ENCODE measurements at regions not wholly inside any gene's neighbourhood (a gene's known extent, or its start where the extent isn't known, plus 50 kb on each side); places are given as distances from the start of the nearest gene placed in this dataset.
"Not testable (repeated sequence)": the region's sequence is repeated elsewhere in the genome, so short reads cannot be mapped to it uniquely, and the experiment has no call there.

GRCh38 chr5:58314356-58315210, 145.3 kb downstream of the PLK2 start:
- H2BK5ac ChIP-seq (ENCODE audit: low read length), result no peak overlapping the region
- no peak overlapping the region for H2BK120ac ChIP-seq (ENCODE audit: low read depth, low read length)
- no peak overlapping the region for H3K18ac ChIP-seq (ENCODE audit: low read length)

GRCh38 chr5:58312299-58312698, 147.6 kb downstream of the PLK2 start:
- Histone ChIP-seq H3K56ac (ENCODE audit: low read length) (no peak overlapping the region), H3K4me1 (ENCODE audit: control insufficient read depth, low read depth, low read length) (no peaks in the 10 kb centered on the region), H3K9ac (ENCODE audit: low read length) (no peak overlapping the region), H3K79me2 (ENCODE audit: control insufficient read depth, insufficient read depth, low read length) (no peaks in the 10 kb centered on the region), H3K4me2 (ENCODE audit: low read length) (no peak overlapping the region), H3K79me1 (ENCODE audit: low read length) (no peaks in the 10 kb centered on the region), H2AK5ac (ENCODE audit: low read length) (no peak overlapping the region), H4K5ac (ENCODE audit: low read length) (no peak overlapping the region), H3K36me3 (ENCODE audit: control insufficient read depth, insufficient read depth, low read length) (no peaks in the 10 kb centered on the region), H3K27ac (ENCODE audit: low read depth, low read length) (no peak overlapping the region), H3K4me3 (ENCODE audit: low read length) (no peak overlapping the region), H2BK5ac (ENCODE audit: low read length) (no peak overlapping the region), H2BK120ac (ENCODE audit: low read depth, low read length) (no peak overlapping the region), H3K27me3 (ENCODE audit: insufficient read depth, low read length, poor library complexity) (no peaks in the 10 kb centered on the region), H4K8ac (ENCODE audit: low read depth, low read length) (no peak overlapping the region), H2BK15ac (replicated peaks; ENCODE audit: low read depth) (no peak overlapping the region), H3K18ac (ENCODE audit: low read length) (no peak overlapping the region), H3K23ac (ENCODE audit: low read length) (no peak overlapping the region), H3K4ac (ENCODE audit: low read depth, low read length) (no peak overlapping the region)
- WGBS (ENCODE audit: extremely low coverage, insufficient coverage, low lambda C conversion rate), result no CpG with 5 or more reads among the region's 5 CpGs
- no peak for DNase-seq

More at GRCh38 chr5:58314356-58315210, 145.3 kb downstream of the PLK2 start:
- DNase-seq, result no peak
- no peak overlapping the region for H3K56ac ChIP-seq (ENCODE audit: low read length)
- H3K27ac ChIP-seq (ENCODE audit: low read depth, low read length), result no peak overlapping the region
- no peak overlapping the region for H3K4me3 ChIP-seq (ENCODE audit: low read length)
- H2AK5ac ChIP-seq (ENCODE audit: low read length), result no peak overlapping the region
- WGBS (ENCODE audit: extremely low coverage, insufficient coverage, low lambda C conversion rate), result no CpG with 5 or more reads among the region's 4 CpGs
- H4K8ac ChIP-seq (ENCODE audit: low read depth, low read length), result no peak overlapping the region
- H3K4me1 ChIP-seq (ENCODE audit: control insufficient read depth, low read depth, low read length), result no peaks in the 10 kb centered on the region
- no peaks in the 10 kb centered on the region for H3K27me3 ChIP-seq (ENCODE audit: insufficient read depth, low read length, poor library complexity)
- no peak overlapping the region for H2BK15ac ChIP-seq (replicated peaks; ENCODE audit: low read depth)
- H3K9ac ChIP-seq (ENCODE audit: low read length), result no peak overlapping the region
- H3K23ac ChIP-seq (ENCODE audit: low read length), result no peak overlapping the region
- no peaks in the 10 kb centered on the region for H3K36me3 ChIP-seq (ENCODE audit: control insufficient read depth, insufficient read depth, low read length)
- H3K79me1 ChIP-seq (ENCODE audit: low read length), result no peaks in the 10 kb centered on the region
- H3K4ac ChIP-seq (ENCODE audit: low read depth, low read length), result no peak overlapping the region
- no peak overlapping the region for H3K4me2 ChIP-seq (ENCODE audit: low read length)
- H4K5ac ChIP-seq (ENCODE audit: low read length), result no peak overlapping the region
- no peaks in the 10 kb centered on the region for H3K79me2 ChIP-seq (ENCODE audit: control insufficient read depth, insufficient read depth, low read length)

- no peak overlapping the region for H2BK5ac ChIP-seq (ENCODE audit: low read length)
- H3K36me3 ChIP-seq (ENCODE audit: control insufficient read depth, insufficient read depth, low read length), result no peaks in the 10 kb centered on the region
- H3K4me2 ChIP-seq (ENCODE audit: low read length), result no peak overlapping the region
Observed at GRCh38 chr5:58311526-58311925, 148.4 kb downstream of the PLK2 start.

GRCh38 chr5:58308384-58308783, 151.5 kb downstream of the PLK2 start:
- H3K23ac ChIP-seq (ENCODE audit: low read length); DNase-seq; H4K8ac ChIP-seq (ENCODE audit: low read depth, low read length); H2BK120ac ChIP-seq (ENCODE audit: low read depth, low read length); H3K4ac ChIP-seq (ENCODE audit: low read depth, low read length); H3K56ac ChIP-seq (ENCODE audit: low read length); H3K27ac ChIP-seq (ENCODE audit: low read depth, low read length); H3K9ac ChIP-seq (ENCODE audit: low read length); H3K4me1 ChIP-seq (ENCODE audit: control insufficient read depth, low read depth, low read length); H3K79me1 ChIP-seq (ENCODE audit: low read length); H3K4me3 ChIP-seq (ENCODE audit: low read length); H3K36me3 ChIP-seq (ENCODE audit: control insufficient read depth, insufficient read depth, low read length); H3K79me2 ChIP-seq (ENCODE audit: control insufficient read depth, insufficient read depth, low read length); H3K4me2 ChIP-seq (ENCODE audit: low read length); H3K27me3 ChIP-seq (ENCODE audit: insufficient read depth, low read length, poor library complexity); H4K5ac ChIP-seq (ENCODE audit: low read length); H2BK5ac ChIP-seq (ENCODE audit: low read length); H2AK5ac ChIP-seq (ENCODE audit: low read length); H2BK15ac ChIP-seq (replicated peaks; ENCODE audit: low read depth); H3K18ac ChIP-seq (ENCODE audit: low read length): not testable (repeated sequence)
- no CpG with 5 or more reads among the region's 2 CpGs for WGBS (ENCODE audit: extremely low coverage, insufficient coverage, low lambda C conversion rate)

More at GRCh38 chr5:58311526-58311925, 148.4 kb downstream of the PLK2 start:
- no peak overlapping the region for H3K9ac ChIP-seq (ENCODE audit: low read length)
- no peak overlapping the region for H3K23ac ChIP-seq (ENCODE audit: low read length)
- H4K5ac ChIP-seq (ENCODE audit: low read length), result no peak overlapping the region
- no peak overlapping the region for H2BK120ac ChIP-seq (ENCODE audit: low read depth, low read length)
- H3K4me1 ChIP-seq (ENCODE audit: control insufficient read depth, low read depth, low read length), result no peaks in the 10 kb centered on the region
- no CpG with 5 or more reads among the region's 3 CpGs for WGBS (ENCODE audit: extremely low coverage, insufficient coverage, low lambda C conversion rate)
- H3K27me3 ChIP-seq (ENCODE audit: insufficient read depth, low read length, poor library complexity), result no peaks in the 10 kb centered on the region
- no peak for DNase-seq
- no peak overlapping the region for H2AK5ac ChIP-seq (ENCODE audit: low read length)
- H3K79me2 ChIP-seq (ENCODE audit: control insufficient read depth, insufficient read depth, low read length), result no peaks in the 10 kb centered on the region
- H3K56ac ChIP-seq (ENCODE audit: low read length), result no peak overlapping the region
- H3K4ac ChIP-seq (ENCODE audit: low read depth, low read length), result no peak overlapping the region
- no peak overlapping the region for H3K18ac ChIP-seq (ENCODE audit: low read length)
- no peak overlapping the region for H3K4me3 ChIP-seq (ENCODE audit: low read length)
- no peak overlapping the region for H4K8ac ChIP-seq (ENCODE audit: low read depth, low read length)
- no peaks in the 10 kb centered on the region for H3K79me1 ChIP-seq (ENCODE audit: low read length)
- no peak overlapping the region for H2BK15ac ChIP-seq (replicated peaks; ENCODE audit: low read depth)
- H3K27ac ChIP-seq (ENCODE audit: low read depth, low read length), result no peak overlapping the region

- no CpG with 5 or more reads among the region's 2 CpGs for WGBS (ENCODE audit: extremely low coverage, insufficient coverage, low lambda C conversion rate)
- no peak overlapping the region for H4K5ac ChIP-seq (ENCODE audit: low read length)
Observed at GRCh38 chr5:58300346-58300895, 159.5 kb downstream of the PLK2 start.

More at GRCh38 chr5:58300346-58300895, 159.5 kb downstream of the PLK2 start:
- H3K27me3 ChIP-seq (ENCODE audit: insufficient read depth, low read length, poor library complexity), result no peaks in the 10 kb centered on the region
- H3K56ac ChIP-seq (ENCODE audit: low read length), result no peak overlapping the region
- no peak overlapping the region for H3K4me2 ChIP-seq (ENCODE audit: low read length)
- no peak overlapping the region for H3K4ac ChIP-seq (ENCODE audit: low read depth, low read length)
- H2AK5ac ChIP-seq (ENCODE audit: low read length), result no peak overlapping the region
- H3K4me3 ChIP-seq (ENCODE audit: low read length), result no peak overlapping the region
- no peak overlapping the region for H4K8ac ChIP-seq (ENCODE audit: low read depth, low read length)
- no peak overlapping the region for H2BK5ac ChIP-seq (ENCODE audit: low read length)
- H3K23ac ChIP-seq (ENCODE audit: low read length), result no peak overlapping the region
- no peak overlapping the region for H2BK15ac ChIP-seq (replicated peaks; ENCODE audit: low read depth)
- no peak for DNase-seq
- no peak overlapping the region for H2BK120ac ChIP-seq (ENCODE audit: low read depth, low read length)
- H3K4me1 ChIP-seq (ENCODE audit: control insufficient read depth, low read depth, low read length), result no peaks in the 10 kb centered on the region
- H3K27ac ChIP-seq (ENCODE audit: low read depth, low read length), result no peak overlapping the region
- no peaks in the 10 kb centered on the region for H3K36me3 ChIP-seq (ENCODE audit: control insufficient read depth, insufficient read depth, low read length)
- H3K18ac ChIP-seq (ENCODE audit: low read length), result no peak overlapping the region
- H3K79me1 ChIP-seq (ENCODE audit: low read length), result no peaks in the 10 kb centered on the region
- H3K79me2 ChIP-seq (ENCODE audit: control insufficient read depth, insufficient read depth, low read length), result no peaks in the 10 kb centered on the region
- H3K9ac ChIP-seq (ENCODE audit: low read length), result no peak overlapping the region
